ENCODE measurements at regions not wholly inside any gene's neighbourhood (a gene's known extent, or its start where the extent isn't known, plus 50 kb on each side); places are given as distances from the start of the nearest gene placed in this dataset.
"Not testable (repeated sequence)": the region's sequence is repeated elsewhere in the genome, so short reads cannot be mapped to it uniquely, and the experiment has no call there.

- intact Hi-C loops (cut with DNase I; ENCODE audit: low total_unique reads); H3K36me3 ChIP-seq (ENCODE audit: low read depth, missing control alignments); H3K27me3 ChIP-seq; H3K4me1 ChIP-seq; H3K4me3 ChIP-seq; DNase-seq; H3K9me3 ChIP-seq; H3K27ac ChIP-seq: not testable (repeated sequence)
- 83 to 93% methylated on average over 6 to 7 of the region's 7 CpGs for WGBS, 2 donors
Measured at GRCh38 chr18:8920856-8921787, 181.4 kb upstream of the NDUFV2 start.

GRCh38 chr18:8926464-8926863 lies 176.0 kb upstream of the NDUFV2 start:
- no peaks in the 10 kb centered on the region for H3K4me1 ChIP-seq
- H3K4me3 ChIP-seq: no peak overlapping the region
- intact Hi-C loops (cut with DNase I; ENCODE audit: low total_unique reads): no loop called here
- no peaks in the 10 kb centered on the region for H3K36me3 ChIP-seq (ENCODE audit: low read depth, missing control alignments)
- TF ChIP-seq POLR2A (IDR thresholded peaks at IDR 0.05) (no peak), CTCF (IDR thresholded peaks at IDR 0.05) (no peak)
- 79 to 85% methylated on average over 2 of the region's 2 CpGs for WGBS, 2 donors
- no peak overlapping the region for H3K27ac ChIP-seq
- no peaks in the 10 kb centered on the region for H3K9me3 ChIP-seq
- no peaks in the 10 kb centered on the region for H3K27me3 ChIP-seq
- DNase-seq: no peak

- no peaks in the 10 kb centered on the region for H3K27me3 ChIP-seq
- no peak overlapping the region for H3K4me3 ChIP-seq
- DNase-seq: no peak
- H3K9me3 ChIP-seq: no peaks in the 10 kb centered on the region
- intact Hi-C loops (cut with DNase I; ENCODE audit: low total_unique reads): no loop called here
- H3K4me1 ChIP-seq: no peaks in the 10 kb centered on the region
- TF ChIP-seq CTCF (IDR thresholded peaks at IDR 0.05): no peak
- no peak for TF ChIP-seq POLR2A (IDR thresholded peaks at IDR 0.05)
- no peak overlapping the region for H3K27ac ChIP-seq
- 85 to 86% methylated on average over 2 of the region's 2 CpGs for WGBS, 2 donors
- H3K36me3 ChIP-seq (ENCODE audit: low read depth, missing control alignments): no peaks in the 10 kb centered on the region
Measured at GRCh38 chr18:8928044-8928443, 174.5 kb upstream of the NDUFV2 start.

- intact Hi-C loops (cut with DNase I; ENCODE audit: low total_unique reads): no loop called here
- Histone ChIP-seq H3K27ac (no peak overlapping the region), H3K4me1 (no peaks in the 10 kb centered on the region), H3K4me3 (no peak overlapping the region), H3K27me3 (no peaks in the 10 kb centered on the region), H3K36me3 (ENCODE audit: low read depth, missing control alignments) (no peaks in the 10 kb centered on the region), H3K9me3 (no peaks in the 10 kb centered on the region)
- WGBS, 2 donors: 91 to 95% methylated on average over 3 of the region's 3 CpGs
- no peak for TF ChIP-seq POLR2A (IDR thresholded peaks at IDR 0.05)
- no peak for TF ChIP-seq CTCF (IDR thresholded peaks at IDR 0.05)
- no peak for DNase-seq
Measured at GRCh38 chr18:8928847-8929780, 173.4 kb upstream of the NDUFV2 start.

- WGBS, 2 donors: 56 to 58% methylated on average over 3 of the region's 3 CpGs
Measured at GRCh38 chr18:8930990-8931616, 171.4 kb upstream of the NDUFV2 start.

More at GRCh38 chr18:8930990-8931616, 171.4 kb upstream of the NDUFV2 start:
- TF ChIP-seq POLR2A (IDR thresholded peaks at IDR 0.05) (no peak), CTCF (IDR thresholded peaks at IDR 0.05) (no peak)
- H3K36me3 ChIP-seq (ENCODE audit: low read depth, missing control alignments): no peaks in the 10 kb centered on the region
- no peaks in the 10 kb centered on the region for H3K9me3 ChIP-seq
- no peak overlapping the region for H3K27ac ChIP-seq
- DNase-seq: no peak
- no peaks in the 10 kb centered on the region for H3K4me1 ChIP-seq
- H3K4me3 ChIP-seq: no peak overlapping the region
- intact Hi-C loops (cut with DNase I; ENCODE audit: low total_unique reads): no loop called here
- no peaks in the 10 kb centered on the region for H3K27me3 ChIP-seq

Data from testis (tissue), 2 donors.